Hepatocyte (in vitro differentiated cells): ENCODE measurements at regions not wholly inside any gene's neighbourhood (a gene's known extent, or its start where the extent isn't known, plus 50 kb on each side); places are given as distances from the start of the nearest gene placed in this dataset.

Experiments used
- EZH2 ChIP-seq: fragments of 200-600 bp; sonication (generic); IDR thresholded peaks from 2 replicates; pipeline ENCODE4 v1.6.1; 2016; ENCODE audit warnings: antibody characterized with exemption, mild to moderate bottlenecking, borderline replicate concordance
- TF ChIP-seq, protein P1 (sequence below): fragments of 200-600 bp; sonication (generic); IDR thresholded peaks from 2 replicates; pipeline ENCODE4 v1.5.1; 2016; ENCODE audit warnings: antibody characterized with exemption, mild to moderate bottlenecking; ENCODE audit not compliant: poor library complexity

DNA sequence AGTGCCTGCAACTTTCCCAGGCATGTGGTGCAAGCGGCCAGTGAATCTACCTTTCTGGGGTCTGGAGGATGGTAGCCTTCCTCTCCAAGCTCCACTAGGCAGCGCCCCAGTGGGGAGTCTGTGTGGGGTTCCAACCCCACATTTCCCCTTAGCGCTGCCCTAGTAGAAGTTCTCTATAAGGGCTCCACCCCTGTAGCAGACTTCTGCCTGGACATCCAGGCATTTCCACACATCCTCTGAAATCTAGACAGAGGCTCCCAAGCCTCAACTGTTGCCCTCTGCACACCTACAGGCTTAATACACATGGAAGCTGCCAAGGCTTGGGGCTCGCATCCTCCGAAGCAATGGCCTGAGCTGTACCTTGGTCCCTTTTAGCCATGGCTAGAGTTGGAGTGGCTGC, 321.6 kb downstream of the TFAP2A start:
- TF ChIP-seq, protein P1, sequence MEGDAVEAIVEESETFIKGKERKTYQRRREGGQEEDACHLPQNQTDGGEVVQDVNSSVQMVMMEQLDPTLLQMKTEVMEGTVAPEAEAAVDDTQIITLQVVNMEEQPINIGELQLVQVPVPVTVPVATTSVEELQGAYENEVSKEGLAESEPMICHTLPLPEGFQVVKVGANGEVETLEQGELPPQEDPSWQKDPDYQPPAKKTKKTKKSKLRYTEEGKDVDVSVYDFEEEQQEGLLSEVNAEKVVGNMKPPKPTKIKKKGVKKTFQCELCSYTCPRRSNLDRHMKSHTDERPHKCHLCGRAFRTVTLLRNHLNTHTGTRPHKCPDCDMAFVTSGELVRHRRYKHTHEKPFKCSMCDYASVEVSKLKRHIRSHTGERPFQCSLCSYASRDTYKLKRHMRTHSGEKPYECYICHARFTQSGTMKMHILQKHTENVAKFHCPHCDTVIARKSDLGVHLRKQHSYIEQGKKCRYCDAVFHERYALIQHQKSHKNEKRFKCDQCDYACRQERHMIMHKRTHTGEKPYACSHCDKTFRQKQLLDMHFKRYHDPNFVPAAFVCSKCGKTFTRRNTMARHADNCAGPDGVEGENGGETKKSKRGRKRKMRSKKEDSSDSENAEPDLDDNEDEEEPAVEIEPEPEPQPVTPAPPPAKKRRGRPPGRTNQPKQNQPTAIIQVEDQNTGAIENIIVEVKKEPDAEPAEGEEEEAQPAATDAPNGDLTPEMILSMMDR, result no peak
- no peak for TF ChIP-seq EZH2
